ENCODE measurements at regions not wholly inside any gene's neighbourhood (a gene's known extent, or its start where the extent isn't known, plus 50 kb on each side); places are given as distances from the start of the nearest gene placed in this dataset.
"Not testable (repeated sequence)": the region's sequence is repeated elsewhere in the genome, so short reads cannot be mapped to it uniquely, and the experiment has no call there.

GRCh38 chr3:74842141-74842540 is 227.7 kb upstream of the CNTN3 start:
- no peaks in the 10 kb centered on the region for H3K36me3 ChIP-seq (ENCODE audit: control insufficient read depth, insufficient read depth, low read length)
- no peak overlapping the region for H3K4me3 ChIP-seq (ENCODE audit: insufficient read depth, low read depth, low read length)
- 93 to 100% methylated on average over 1 of the region's 1 CpG for WGBS, 2 experiments
- H3K9me3 ChIP-seq (ENCODE audit: control insufficient read depth, low read length), result no peaks in the 10 kb centered on the region
- H3K27ac ChIP-seq (ENCODE audit: insufficient read depth, low read depth, low read length, poor library complexity, severe bottlenecking), result no peak overlapping the region
- no peaks in the 10 kb centered on the region for H3K4me1 ChIP-seq (ENCODE audit: control insufficient read depth, insufficient read depth, low read length)
- H3K27me3 ChIP-seq (ENCODE audit: control insufficient read depth, insufficient read depth, low read length, poor library complexity, severe bottlenecking), result no peaks in the 10 kb centered on the region

- H3K9me3 ChIP-seq (ENCODE audit: control insufficient read depth, low read length), result no peaks in the 10 kb centered on the region
- no peaks in the 10 kb centered on the region for H3K36me3 ChIP-seq (ENCODE audit: control insufficient read depth, insufficient read depth, low read length)
- WGBS, 2 experiments, result 88 to 93% methylated on average over 2 of the region's 2 CpGs
- H3K4me3 ChIP-seq (ENCODE audit: insufficient read depth, low read depth, low read length), result no peak overlapping the region
- H3K4me1 ChIP-seq (ENCODE audit: control insufficient read depth, insufficient read depth, low read length), result no peaks in the 10 kb centered on the region
- H3K27me3 ChIP-seq (ENCODE audit: control insufficient read depth, insufficient read depth, low read length, poor library complexity, severe bottlenecking), result no peaks in the 10 kb centered on the region
- H3K27ac ChIP-seq (ENCODE audit: insufficient read depth, low read depth, low read length, poor library complexity, severe bottlenecking), result no peak overlapping the region
Measured at GRCh38 chr3:74839566-74839965, 225.1 kb upstream of the CNTN3 start.

- Histone ChIP-seq H3K36me3 (ENCODE audit: control insufficient read depth, insufficient read depth, low read length) (no peaks in the 10 kb centered on the region), H3K27me3 (ENCODE audit: control insufficient read depth, insufficient read depth, low read length, poor library complexity, severe bottlenecking) (no peaks in the 10 kb centered on the region), H3K4me3 (ENCODE audit: insufficient read depth, low read depth, low read length) (no peak overlapping the region), H3K27ac (ENCODE audit: insufficient read depth, low read depth, low read length, poor library complexity, severe bottlenecking) (no peak overlapping the region), H3K9me3 (ENCODE audit: control insufficient read depth, low read length) (no peaks in the 10 kb centered on the region), H3K4me1 (ENCODE audit: control insufficient read depth, insufficient read depth, low read length) (no peaks in the 10 kb centered on the region)
- 82 to 85% methylated on average over 6 of the region's 6 CpGs for WGBS, 2 experiments
Measured at GRCh38 chr3:74832925-74833324, 218.5 kb upstream of the CNTN3 start.

GRCh38 chr3:74830845-74831244 is 216.4 kb upstream of the CNTN3 start:
- H3K36me3 ChIP-seq (ENCODE audit: control insufficient read depth, insufficient read depth, low read length); H3K4me1 ChIP-seq (ENCODE audit: control insufficient read depth, insufficient read depth, low read length); H3K27ac ChIP-seq (ENCODE audit: insufficient read depth, low read depth, low read length, poor library complexity, severe bottlenecking); H3K27me3 ChIP-seq (ENCODE audit: control insufficient read depth, insufficient read depth, low read length, poor library complexity, severe bottlenecking); H3K9me3 ChIP-seq (ENCODE audit: control insufficient read depth, low read length); H3K4me3 ChIP-seq (ENCODE audit: insufficient read depth, low read depth, low read length): not testable (repeated sequence)
- 91 to 93% methylated on average over 5 of the region's 5 CpGs for WGBS, 2 experiments

- 92 to 94% methylated on average over 11 of the region's 11 CpGs for WGBS, 2 experiments
- H3K27ac ChIP-seq (ENCODE audit: insufficient read depth, low read depth, low read length, poor library complexity, severe bottlenecking); H3K4me1 ChIP-seq (ENCODE audit: control insufficient read depth, insufficient read depth, low read length); H3K36me3 ChIP-seq (ENCODE audit: control insufficient read depth, insufficient read depth, low read length); H3K27me3 ChIP-seq (ENCODE audit: control insufficient read depth, insufficient read depth, low read length, poor library complexity, severe bottlenecking); H3K4me3 ChIP-seq (ENCODE audit: insufficient read depth, low read depth, low read length); H3K9me3 ChIP-seq (ENCODE audit: control insufficient read depth, low read length): not testable (repeated sequence)
Measured at GRCh38 chr3:74825404-74825803, 210.9 kb upstream of the CNTN3 start.

GRCh38 chr3:74824366-74824765 is 209.9 kb upstream of the CNTN3 start:
- no peaks in the 10 kb centered on the region for H3K36me3 ChIP-seq (ENCODE audit: control insufficient read depth, insufficient read depth, low read length)
- 89% methylated on average over 3 of the region's 4 CpGs for WGBS, 2 experiments
- H3K27me3 ChIP-seq (ENCODE audit: control insufficient read depth, insufficient read depth, low read length, poor library complexity, severe bottlenecking), result no peaks in the 10 kb centered on the region
- peaks cover 3% of the 10 kb centered on the region for H3K4me1 ChIP-seq (ENCODE audit: control insufficient read depth, insufficient read depth, low read length)
- no peak overlapping the region for H3K27ac ChIP-seq (ENCODE audit: insufficient read depth, low read depth, low read length, poor library complexity, severe bottlenecking)
- no peak overlapping the region for H3K4me3 ChIP-seq (ENCODE audit: insufficient read depth, low read depth, low read length)
- H3K9me3 ChIP-seq (ENCODE audit: control insufficient read depth, low read length), result no peaks in the 10 kb centered on the region

GRCh38 chr3:74814181-74814580 is 199.7 kb upstream of the CNTN3 start:
- no peaks in the 10 kb centered on the region for H3K9me3 ChIP-seq (ENCODE audit: control insufficient read depth, low read length)
- no peak overlapping the region for H3K27ac ChIP-seq (ENCODE audit: insufficient read depth, low read depth, low read length, poor library complexity, severe bottlenecking)
- no peaks in the 10 kb centered on the region for H3K4me1 ChIP-seq (ENCODE audit: control insufficient read depth, insufficient read depth, low read length)
- H3K4me3 ChIP-seq (ENCODE audit: insufficient read depth, low read depth, low read length), result no peak overlapping the region
- H3K27me3 ChIP-seq (ENCODE audit: control insufficient read depth, insufficient read depth, low read length, poor library complexity, severe bottlenecking), result no peaks in the 10 kb centered on the region
- WGBS, 2 experiments, result 75 to 90% methylated on average over 1 to 2 of the region's 3 CpGs
- H3K36me3 ChIP-seq (ENCODE audit: control insufficient read depth, insufficient read depth, low read length), result no peaks in the 10 kb centered on the region

GRCh38 chr3:74812756-74813155 is 198.3 kb upstream of the CNTN3 start:
- H3K4me1 ChIP-seq (ENCODE audit: control insufficient read depth, insufficient read depth, low read length), result no peaks in the 10 kb centered on the region
- no peaks in the 10 kb centered on the region for H3K36me3 ChIP-seq (ENCODE audit: control insufficient read depth, insufficient read depth, low read length)
- no peak overlapping the region for H3K4me3 ChIP-seq (ENCODE audit: insufficient read depth, low read depth, low read length)
- no peaks in the 10 kb centered on the region for H3K9me3 ChIP-seq (ENCODE audit: control insufficient read depth, low read length)
- no peak overlapping the region for H3K27ac ChIP-seq (ENCODE audit: insufficient read depth, low read depth, low read length, poor library complexity, severe bottlenecking)
- 94 to 97% methylated on average over 3 of the region's 3 CpGs for WGBS, 2 experiments
- H3K27me3 ChIP-seq (ENCODE audit: control insufficient read depth, insufficient read depth, low read length, poor library complexity, severe bottlenecking), result no peaks in the 10 kb centered on the region

- Histone ChIP-seq H3K27ac (ENCODE audit: insufficient read depth, low read depth, low read length, poor library complexity, severe bottlenecking) (no peak overlapping the region), H3K36me3 (ENCODE audit: control insufficient read depth, insufficient read depth, low read length) (no peaks in the 10 kb centered on the region), H3K9me3 (ENCODE audit: control insufficient read depth, low read length) (no peaks in the 10 kb centered on the region), H3K27me3 (ENCODE audit: control insufficient read depth, insufficient read depth, low read length, poor library complexity, severe bottlenecking) (no peaks in the 10 kb centered on the region), H3K4me1 (ENCODE audit: control insufficient read depth, insufficient read depth, low read length) (no peaks in the 10 kb centered on the region), H3K4me3 (ENCODE audit: insufficient read depth, low read depth, low read length) (no peak overlapping the region)
- 88 to 100% methylated on average over 1 of the region's 1 CpG for WGBS, 2 experiments
Measured at GRCh38 chr3:74808506-74809275, 194.2 kb upstream of the CNTN3 start.

GRCh38 chr3:74801924-74802323 is 187.5 kb upstream of the CNTN3 start:
- H3K27me3 ChIP-seq (ENCODE audit: control insufficient read depth, insufficient read depth, low read length, poor library complexity, severe bottlenecking), result no peaks in the 10 kb centered on the region
- 87 to 98% methylated on average over 2 of the region's 2 CpGs for WGBS, 2 experiments
- no peaks in the 10 kb centered on the region for H3K4me1 ChIP-seq (ENCODE audit: control insufficient read depth, insufficient read depth, low read length)
- H3K9me3 ChIP-seq (ENCODE audit: control insufficient read depth, low read length), result no peaks in the 10 kb centered on the region
- no peaks in the 10 kb centered on the region for H3K36me3 ChIP-seq (ENCODE audit: control insufficient read depth, insufficient read depth, low read length)
- H3K4me3 ChIP-seq (ENCODE audit: insufficient read depth, low read depth, low read length), result no peak overlapping the region
- H3K27ac ChIP-seq (ENCODE audit: insufficient read depth, low read depth, low read length, poor library complexity, severe bottlenecking), result no peak overlapping the region

GRCh38 chr3:74789111-74789510 is 174.7 kb upstream of the CNTN3 start:
- Histone ChIP-seq H3K4me3 (ENCODE audit: insufficient read depth, low read depth, low read length) (no peak overlapping the region), H3K27ac (ENCODE audit: insufficient read depth, low read depth, low read length, poor library complexity, severe bottlenecking) (no peak overlapping the region), H3K36me3 (ENCODE audit: control insufficient read depth, insufficient read depth, low read length) (no peaks in the 10 kb centered on the region), H3K27me3 (ENCODE audit: control insufficient read depth, insufficient read depth, low read length, poor library complexity, severe bottlenecking) (no peaks in the 10 kb centered on the region), H3K9me3 (ENCODE audit: control insufficient read depth, low read length) (peaks cover 2% of the 10 kb centered on the region), H3K4me1 (ENCODE audit: control insufficient read depth, insufficient read depth, low read length) (peaks cover 10% of the 10 kb centered on the region)
- WGBS, 2 experiments, result 83 to 89% methylated on average over 3 of the region's 3 CpGs

Measured in ectodermal cell (in vitro differentiated cells).